ENCODE measurements at regions not wholly inside any gene's neighbourhood (a gene's known extent, or its start where the extent isn't known, plus 50 kb on each side); places are given as distances from the start of the nearest gene placed in this dataset.
"Not testable (repeated sequence)": the region's sequence is repeated elsewhere in the genome, so short reads cannot be mapped to it uniquely, and the experiment has no call there.

- TF ChIP-seq POLR2AphosphoS5, CTCF (IDR thresholded peaks at IDR 0.05): not testable (repeated sequence)
Measured at GRCh38 chr5:85587806-85588205, 1029.9 kb upstream of the COX7C start.

All from transverse colon (tissue), 4 donors.